Activated CD4-positive, alpha-beta T cell treated with anti-CD3 and anti-CD28 coated beads for 4 hours (primary cell): ENCODE measurements at regions not wholly inside any gene's neighbourhood (a gene's known extent, or its start where the extent isn't known, plus 50 kb on each side); places are given as distances from the start of the nearest gene placed in this dataset.
"Not testable (repeated sequence)": the region's sequence is repeated elsewhere in the genome, so short reads cannot be mapped to it uniquely, and the experiment has no call there.

Source experiments
- DNase-seq, 2 donors: peaks; one replicate each; pipeline ENCODE4 v3.0.0-alpha.2; 2020

DNA sequence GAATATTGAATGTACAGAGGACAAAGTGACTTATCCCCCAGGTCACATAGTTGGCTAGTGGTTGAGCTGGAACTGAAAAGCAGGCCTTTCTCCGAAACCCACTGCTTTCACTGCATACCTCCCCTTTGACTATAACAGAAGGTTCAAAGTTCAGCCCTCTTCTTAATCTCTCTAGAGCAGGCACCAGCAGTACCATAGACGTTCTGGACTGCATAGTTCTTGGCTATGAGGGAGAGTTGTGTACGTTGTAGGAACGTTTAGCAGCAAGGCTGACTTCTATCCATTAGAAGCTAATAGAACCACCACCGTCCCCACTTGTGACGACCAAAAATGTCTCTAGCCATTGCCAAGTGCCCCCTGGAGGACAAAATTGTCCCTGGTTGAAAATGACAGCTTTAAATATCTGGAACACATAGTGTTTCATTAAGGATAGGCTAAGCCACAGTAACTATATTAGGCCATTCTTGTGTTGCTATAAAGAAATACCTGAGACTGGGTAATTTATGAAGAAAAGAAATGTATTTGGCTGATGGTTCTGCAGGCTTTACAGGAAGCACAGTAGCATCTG, 123.8 kb upstream of the MTHFD1L start:
- peak in 1 of 2 donors; percentile 18 for DNase-seq

GRCh38 chr6:150744522-150745260, 120.8 kb upstream of the MTHFD1L start:
- DNase-seq: no peak

GRCh38 chr6:150745896-150746295, 119.6 kb upstream of the MTHFD1L start:
- no peak for DNase-seq

DNA sequence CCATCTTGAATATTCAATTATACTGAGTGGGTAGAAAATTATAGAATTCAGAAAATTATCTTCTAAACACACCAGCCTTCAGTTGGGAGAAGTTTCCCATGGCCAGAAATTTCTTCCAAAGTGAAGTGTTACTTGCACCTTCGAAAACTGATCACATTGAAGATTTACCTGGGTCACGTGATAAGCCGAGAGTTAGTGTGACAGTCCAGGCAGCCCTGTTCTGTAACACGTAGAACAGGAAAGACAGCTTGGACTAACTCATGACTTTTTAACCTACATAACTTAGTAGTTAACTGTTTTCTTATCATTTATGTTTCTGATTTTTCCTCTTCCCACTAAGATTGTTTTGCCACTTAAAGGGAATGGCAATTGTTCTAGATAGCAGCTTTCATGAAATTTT, 118.3 kb upstream of the MTHFD1L start:
- no peak for DNase-seq

DNA sequence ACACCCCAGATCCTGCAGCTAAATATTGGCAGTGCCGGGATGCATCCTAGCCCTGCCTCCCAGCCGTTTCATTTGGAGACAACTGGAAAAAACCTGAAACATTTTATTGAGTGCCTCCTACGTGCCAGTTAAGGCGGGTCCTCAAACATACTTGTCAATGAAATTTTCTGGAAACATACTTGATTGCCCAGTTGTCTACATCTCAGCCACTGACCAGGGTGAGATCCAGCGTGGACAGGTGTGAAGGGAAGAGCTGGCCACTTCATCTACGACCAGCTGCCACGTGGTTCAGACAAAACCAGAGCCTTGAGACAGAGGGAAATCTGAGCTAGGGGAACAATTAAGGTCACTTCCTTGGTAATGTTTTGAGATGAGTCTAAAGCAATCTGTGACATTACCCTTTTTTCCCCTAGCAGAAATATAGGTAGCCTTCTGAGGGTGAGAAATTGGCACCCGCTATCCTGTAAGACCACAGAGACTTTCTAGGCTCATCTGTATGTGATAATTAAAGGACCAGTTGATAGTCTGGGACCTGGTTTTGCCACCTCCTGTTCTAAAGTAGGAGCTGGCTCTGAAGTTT, 116.3 kb upstream of the MTHFD1L start:
- DNase-seq: no peak

GRCh38 chr6:150751296-150751695, 114.2 kb upstream of the MTHFD1L start:
- DNase-seq: no peak

DNA sequence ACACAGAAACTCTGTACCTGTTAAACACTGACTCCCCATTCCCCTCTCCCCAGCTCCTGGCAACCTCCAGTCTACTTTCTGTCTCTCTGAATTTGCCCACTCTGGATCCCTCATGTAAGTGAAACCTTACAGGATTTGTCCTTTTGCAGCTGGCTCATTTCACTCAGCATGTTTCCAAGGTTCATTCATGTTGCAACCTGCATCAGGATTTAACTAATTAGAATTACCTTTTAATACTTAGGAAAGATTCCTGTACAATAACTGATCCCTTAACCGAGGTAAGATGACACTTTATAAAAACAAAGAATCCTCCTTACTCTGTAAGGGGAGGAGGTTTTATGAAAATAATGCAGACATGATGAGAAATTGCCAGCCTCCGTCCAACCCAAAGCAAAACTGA, 113.1 kb upstream of the MTHFD1L start:
- no peak for DNase-seq

DNA sequence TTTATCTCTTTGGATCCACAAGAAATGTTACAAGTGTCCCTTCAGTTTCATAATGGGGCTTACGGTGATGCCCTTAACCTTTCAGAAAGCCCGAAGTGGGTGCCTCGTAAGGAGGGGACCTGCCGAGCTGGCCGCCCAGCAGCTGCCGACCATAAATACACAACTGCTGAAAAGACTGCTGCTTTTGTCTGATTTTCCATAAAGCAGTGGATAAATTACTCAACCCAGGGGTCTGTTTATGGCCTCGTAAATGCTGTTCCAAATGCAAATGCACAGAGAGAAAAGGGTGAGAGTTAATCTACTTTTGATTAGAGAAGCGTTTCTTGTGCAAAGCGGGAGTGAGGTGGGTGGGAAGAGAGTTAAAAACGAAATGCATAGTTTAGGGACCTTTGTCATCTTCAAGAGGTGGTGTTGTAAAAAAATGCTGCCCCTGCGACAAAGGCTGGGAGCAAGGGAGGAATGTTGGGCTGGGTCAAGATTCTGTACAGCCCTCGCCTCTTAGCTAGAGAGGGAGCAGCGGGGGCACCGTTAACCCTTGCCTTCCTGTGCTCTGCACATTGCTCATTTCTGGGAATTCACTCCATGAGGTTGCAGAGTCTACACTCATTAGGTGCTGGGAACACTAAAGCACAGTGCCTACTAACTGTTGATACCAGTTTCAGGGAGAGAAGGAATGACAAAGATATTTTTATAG, 112.0 kb upstream of the MTHFD1L start:
- no peak for DNase-seq

DNA sequence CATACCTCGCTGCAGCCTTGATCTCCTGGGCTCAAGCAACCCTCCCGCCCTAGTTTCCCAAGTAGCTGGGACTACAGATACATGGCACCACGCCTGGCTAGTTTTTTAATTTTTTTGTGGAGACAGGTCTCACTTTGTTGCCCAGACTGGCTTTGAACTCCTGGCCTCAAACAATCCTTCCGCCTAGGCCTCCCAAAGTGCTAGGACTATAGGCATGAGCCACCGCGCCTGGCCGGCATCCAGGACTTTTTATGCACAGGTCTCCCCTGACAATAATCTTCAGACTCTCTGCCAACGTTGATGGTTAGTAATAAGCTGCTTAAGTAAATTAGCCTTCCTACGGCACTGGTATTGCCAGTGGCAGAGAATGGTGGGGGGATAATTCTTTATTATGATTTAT, 110.5 kb upstream of the MTHFD1L start:
- no peak for DNase-seq

DNA sequence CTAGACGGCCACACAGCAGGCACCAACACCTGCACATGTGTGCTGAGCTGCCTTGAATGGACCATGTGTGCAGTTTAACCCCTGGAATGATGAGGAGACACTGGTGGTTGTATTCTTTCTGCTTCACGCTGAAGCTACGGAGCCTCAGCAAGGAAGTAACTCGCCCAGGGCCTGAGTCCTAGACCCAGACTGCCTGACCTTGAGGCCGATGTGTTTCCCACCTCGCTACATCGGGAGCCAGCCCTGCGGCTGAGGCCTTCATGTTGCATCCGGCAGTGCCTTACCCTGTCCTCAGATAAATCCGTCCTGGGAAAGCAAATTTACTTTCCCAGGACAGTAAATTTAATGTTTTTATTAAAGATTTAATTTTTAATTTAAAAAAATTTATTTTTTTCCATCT, 110.0 kb upstream of the MTHFD1L start:
- no peak for DNase-seq

GRCh38 chr6:150756173-150756572, 109.3 kb upstream of the MTHFD1L start:
- no peak for DNase-seq

- not testable (repeated sequence) for DNase-seq
Observed at GRCh38 chr6:150757807-150758206, 107.7 kb upstream of the MTHFD1L start.

GRCh38 chr6:150759483-150759882, 106.0 kb upstream of the MTHFD1L start:
- DNase-seq: no peak

DNA sequence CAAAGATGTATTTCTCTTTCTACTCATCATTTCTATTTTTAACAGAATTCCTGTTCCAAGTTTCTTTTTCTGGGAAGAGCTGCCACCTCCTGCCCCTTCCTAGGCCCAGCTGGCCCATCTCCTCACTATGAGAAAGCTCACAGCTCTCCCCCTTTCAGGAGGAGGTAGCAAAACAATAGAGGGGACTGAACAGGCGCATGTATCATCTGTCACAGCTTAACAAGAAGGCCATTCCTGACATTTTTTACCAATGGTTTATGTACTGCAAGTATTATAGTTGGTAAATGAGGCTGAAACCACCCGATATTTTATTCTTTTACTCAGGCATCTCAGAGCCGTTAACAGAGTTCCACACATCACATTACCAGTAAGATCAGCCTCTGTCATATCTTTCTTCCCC, 103.7 kb upstream of the MTHFD1L start:
- no peak for DNase-seq

DNA sequence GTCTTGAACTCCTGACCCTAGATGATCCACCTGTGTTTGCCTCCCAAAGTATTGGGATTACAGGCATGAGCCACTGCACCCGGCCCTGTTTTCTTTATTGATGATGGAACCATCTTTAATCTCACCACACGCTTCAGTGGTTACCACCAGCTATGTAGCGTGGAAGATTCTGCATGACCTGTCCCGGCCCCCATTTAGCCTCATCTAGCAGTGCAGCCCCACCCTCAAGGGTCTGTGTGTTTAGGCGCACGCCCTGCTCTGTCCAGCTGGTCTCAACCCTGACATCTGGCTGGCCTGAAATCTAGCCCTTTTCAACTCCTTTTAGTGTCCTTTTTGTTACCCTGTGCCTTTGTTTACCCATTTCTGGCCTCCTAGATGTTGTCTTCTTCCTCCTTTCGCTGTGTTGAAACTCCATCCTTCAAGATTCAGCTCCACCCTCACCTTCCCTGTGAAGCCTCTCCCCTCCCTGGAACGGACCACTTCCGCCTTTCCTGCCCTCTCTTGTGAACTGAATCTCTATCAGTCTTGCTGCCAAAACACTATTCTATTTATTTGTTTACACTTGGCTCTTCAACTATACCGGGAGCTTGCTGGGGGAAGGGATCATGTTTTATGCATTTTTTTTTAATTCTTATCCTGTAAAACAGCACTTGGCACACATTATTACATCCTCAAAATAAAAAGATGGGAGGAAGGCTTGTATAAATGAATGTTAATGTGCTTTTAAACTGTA, 101.0 kb upstream of the MTHFD1L start:
- DNase-seq: no peak

DNA sequence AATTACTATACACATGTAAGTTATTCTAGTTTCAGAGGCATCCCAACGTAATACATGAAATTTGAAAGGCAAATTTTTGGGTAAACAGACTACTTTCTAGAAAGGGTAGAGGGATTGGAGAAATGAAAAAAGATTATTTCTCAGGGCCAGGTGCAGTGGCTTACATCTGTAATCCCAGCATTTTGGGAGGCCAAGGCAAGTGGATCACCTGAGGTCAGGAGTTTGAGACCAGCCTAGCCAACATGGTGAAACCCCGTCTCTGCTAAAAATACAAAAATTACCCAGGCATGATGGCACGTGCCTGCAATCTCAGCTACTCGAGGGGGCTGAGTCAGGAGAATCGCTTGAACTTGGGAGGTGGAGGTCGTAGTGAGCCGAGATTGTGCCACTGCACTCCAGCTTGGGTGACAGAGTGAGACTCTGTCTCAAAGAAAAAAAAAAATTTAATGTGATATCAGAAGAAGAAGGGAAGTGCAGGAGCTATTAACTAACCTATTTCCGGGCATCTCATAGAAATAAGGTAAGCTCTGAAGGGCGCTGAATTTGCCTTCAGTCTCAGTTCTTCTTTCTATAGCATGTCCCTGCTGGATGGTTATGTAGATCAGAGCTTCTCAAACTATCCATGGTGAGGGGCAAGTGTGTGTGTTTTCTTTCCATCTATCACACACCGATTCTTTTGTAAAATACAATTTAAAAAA, 100.3 kb upstream of the MTHFD1L start:
- no peak for DNase-seq

GRCh38 chr6:150766201-150766997, 99.1 kb upstream of the MTHFD1L start:
- no peak for DNase-seq

- DNase-seq: no peak
Observed at GRCh38 chr6:150767161-150767560, 98.3 kb upstream of the MTHFD1L start.

DNA sequence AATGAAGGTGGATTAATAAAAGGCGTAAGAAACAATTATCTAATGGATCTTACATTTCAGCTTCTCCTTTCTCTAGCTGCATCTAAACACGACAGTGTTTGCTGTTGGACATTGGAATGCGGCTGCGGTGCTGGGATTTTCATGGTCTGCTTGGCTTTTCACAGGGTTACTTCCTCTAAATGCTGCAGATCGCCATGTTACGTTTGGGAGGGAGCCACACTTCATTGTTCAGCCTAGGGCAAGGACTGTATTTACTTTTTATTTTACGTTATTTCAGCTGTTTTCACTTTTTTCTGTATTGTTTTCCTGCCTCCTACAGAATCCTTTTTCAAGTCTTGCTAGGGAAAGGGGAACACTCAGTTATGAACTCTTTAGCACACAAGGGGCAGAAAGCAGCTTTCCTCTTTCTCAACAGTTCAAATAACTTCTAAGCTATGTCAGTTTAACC, 97.9 kb upstream of the MTHFD1L start:
- no peak for DNase-seq

DNA sequence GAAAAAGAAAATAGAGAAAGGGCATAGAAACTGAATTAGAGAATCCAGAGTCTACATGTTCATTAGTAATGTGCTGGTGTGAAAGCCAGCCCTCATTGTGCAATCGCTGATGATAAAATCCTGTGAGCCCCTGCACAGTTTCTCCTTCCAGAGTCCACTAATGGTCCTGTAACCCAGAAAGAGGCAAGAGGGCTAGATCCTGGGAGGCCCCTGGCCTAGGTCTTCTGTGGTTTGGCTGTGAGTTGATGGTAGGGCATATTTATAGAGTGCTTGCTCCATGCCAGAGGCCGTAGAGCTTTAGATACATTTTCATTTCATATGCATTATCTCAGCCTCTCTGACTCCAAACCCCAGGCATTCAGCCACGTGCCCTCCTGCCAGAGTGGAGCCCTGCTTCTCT, 94.9 kb upstream of the MTHFD1L start:
- DNase-seq: no peak

DNA sequence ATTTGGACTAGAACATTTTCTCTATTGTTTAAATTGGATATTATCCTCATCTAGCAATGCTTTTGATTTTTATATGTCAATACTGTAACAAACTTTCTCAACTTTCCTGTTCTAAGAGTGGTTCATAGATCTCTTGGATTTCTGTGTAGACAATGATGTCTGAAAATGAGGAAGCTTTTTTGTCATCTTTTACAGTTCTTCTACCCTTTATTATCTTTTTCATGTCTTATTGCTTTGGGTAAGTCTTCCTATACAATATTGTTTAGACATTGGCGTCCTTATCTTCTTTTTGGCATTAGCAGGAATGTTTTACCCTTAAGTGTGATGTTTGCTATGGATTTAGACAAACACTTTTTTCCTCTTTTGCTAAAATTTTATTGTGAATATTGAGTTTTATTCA, 91.5 kb upstream of the MTHFD1L start:
- DNase-seq: no peak
